ENCODE measurements at regions not wholly inside any gene's neighbourhood (a gene's known extent, or its start where the extent isn't known, plus 50 kb on each side); places are given as distances from the start of the nearest gene placed in this dataset.
A peak's percentile ranks its signal among the peaks of the same experiment; 100 is the strongest.

GRCh38 chr2:71833855-71834560 lies 313.7 kb downstream of the CYP26B1 start:
- no peak for TF ChIP-seq CTCF (IDR thresholded peaks at IDR 0.05)
- no peaks in the 10 kb centered on the region for H3K4me1 ChIP-seq
- H3K4me3 ChIP-seq: no peak overlapping the region
- H3K27me3 ChIP-seq: no peaks in the 10 kb centered on the region
- H3K27ac ChIP-seq: no peak overlapping the region
- H3K36me3 ChIP-seq: no peaks in the 10 kb centered on the region
- intact Hi-C loops (cut with DNase I): no loop called here
- no peaks in the 10 kb centered on the region for H3K9me3 ChIP-seq
- ATAC-seq (peak; percentile 61), DNase-seq (peak in 2 of 4 donors; percentile 49 to 79)

GRCh38 chr2:71833272-71833671 lies 314.4 kb downstream of the CYP26B1 start:
- ATAC-seq: no peak
- no peak for DNase-seq
- intact Hi-C loops (cut with DNase I): no loop called here
- Histone ChIP-seq H3K9me3 (no peaks in the 10 kb centered on the region), H3K27ac (no peak overlapping the region), H3K27me3 (no peaks in the 10 kb centered on the region), H3K4me1 (no peaks in the 10 kb centered on the region), H3K4me3 (no peak overlapping the region), H3K36me3 (no peaks in the 10 kb centered on the region)
- TF ChIP-seq CTCF (IDR thresholded peaks at IDR 0.05): no peak

- H3K27ac ChIP-seq: no peak overlapping the region
- no peaks in the 10 kb centered on the region for H3K36me3 ChIP-seq
- H3K9me3 ChIP-seq: no peaks in the 10 kb centered on the region
- no peak overlapping the region for H3K4me3 ChIP-seq
- no peak for DNase-seq
- TF ChIP-seq CTCF (IDR thresholded peaks at IDR 0.05): no peak
- no peak for ATAC-seq
- H3K4me1 ChIP-seq: no peaks in the 10 kb centered on the region
- no peaks in the 10 kb centered on the region for H3K27me3 ChIP-seq
- intact Hi-C loops (cut with DNase I): no loop called here
Measured at GRCh38 chr2:71832844-71833243, 314.8 kb downstream of the CYP26B1 start.

- Histone ChIP-seq H3K4me1 (no peaks in the 10 kb centered on the region), H3K9me3 (no peaks in the 10 kb centered on the region), H3K27ac (no peak overlapping the region), H3K27me3 (no peaks in the 10 kb centered on the region), H3K4me3 (no peak overlapping the region), H3K36me3 (no peaks in the 10 kb centered on the region)
- DNase-seq (no peak), ATAC-seq (no peak)
- intact Hi-C loops (cut with DNase I): no loop called here
- TF ChIP-seq CTCF (IDR thresholded peaks at IDR 0.05): no peak
Measured at GRCh38 chr2:71832388-71832787, 315.3 kb downstream of the CYP26B1 start.

- DNase-seq (no peak), ATAC-seq (peak; percentile 50)
- TF ChIP-seq CTCF (IDR thresholded peaks at IDR 0.05): no peak
- intact Hi-C loops (cut with DNase I): no loop called here
- Histone ChIP-seq H3K4me1 (no peaks in the 10 kb centered on the region), H3K9me3 (no peaks in the 10 kb centered on the region), H3K27me3 (no peaks in the 10 kb centered on the region), H3K4me3 (no peak overlapping the region), H3K36me3 (no peaks in the 10 kb centered on the region), H3K27ac (no peak overlapping the region)
Measured at GRCh38 chr2:71831193-71831577, 316.5 kb downstream of the CYP26B1 start.

All from left lung (tissue), 4 donors.